PC-3 (cell line): ENCODE measurements at regions not wholly inside any gene's neighbourhood (a gene's known extent, or its start where the extent isn't known, plus 50 kb on each side); places are given as distances from the start of the nearest gene placed in this dataset.

Experiments used
- ATAC-seq: fragments of 200-7000 bp; cut with Tn5 transposase; 2 replicates; pipeline ENCODE4 v1.9.1; 2020; ENCODE audit warnings: mild to moderate bottlenecking, moderate library complexity
- BruUV-seq: library from RNA; stranded (reverse); fragments of 400-500 nt; replicated peaks from 2 replicates; lab custom pipeline; 2021; lab: Mats Ljungman, UMichigan
- CTCF ChIA-PET: fragments of 300-600 bp; sonication (Branson Sonifier 250); formaldehyde crosslinking; loops from one replicate; lab custom pipeline; 2022; ENCODE audit warnings: antibody characterized with exemption; lab: Charles Lee
- POLR2A ChIA-PET: fragments of 300-600 bp; sonication (Branson Sonifier 250); formaldehyde crosslinking; loops from one replicate; lab custom pipeline; 2022; ENCODE audit warnings: antibody characterized with exemption; ENCODE audit not compliant: unreplicated experiment; lab: Charles Lee
- DNase-seq: peaks from one replicate; pipeline ENCODE4 v3.0.0-alpha.2; 2015
- H2AFZ ChIP-seq: fragments of 300-600 bp; sonication (generic); 2 replicates; pipeline ENCODE4 v1.6.0; 2016; ENCODE audit warnings: antibody characterized with exemption, low read length
- H3F3A ChIP-seq: fragments of 300-600 bp; sonication (generic); one replicate; pipeline ENCODE4 v1.6.0; 2017; ENCODE audit warnings: antibody characterized with exemption, low read length, control low read depth, mild to moderate bottlenecking; ENCODE audit not compliant: unreplicated experiment
- H3K27ac ChIP-seq: fragments of 300-600 bp; sonication (generic); 2 replicates; pipeline ENCODE4 v1.5.1; 2016; ENCODE audit warnings: mild to moderate bottlenecking, low read length
- H3K27me3 ChIP-seq: fragments of 300-600 bp; sonication (generic); 2 replicates; pipeline ENCODE4 v1.6.1; 2016; ENCODE audit warnings: low read length, mixed read lengths
- H3K36me3 ChIP-seq: fragments of 300-600 bp; sonication (generic); 2 replicates; pipeline ENCODE4 v1.6.1; 2016; ENCODE audit warnings: low read depth, mixed run types, low read length, mixed read lengths
- H3K4me1 ChIP-seq: fragments of 300-600 bp; sonication (generic); 2 replicates; pipeline ENCODE4 v1.5.1; 2016; ENCODE audit warnings: low read length; ENCODE audit not compliant: insufficient read depth
- H3K4me2 ChIP-seq: fragments of 300-600 bp; sonication (generic); 2 replicates; pipeline ENCODE4 v1.6.0; 2016; ENCODE audit warnings: low read length
- H3K4me3 ChIP-seq: fragments of 300-600 bp; sonication (generic); 2 replicates; pipeline ENCODE4 v1.5.1; 2016; ENCODE audit warnings: mild to moderate bottlenecking, low read length, mixed read lengths
- H3K79me2 ChIP-seq: fragments of 300-600 bp; sonication (generic); 2 replicates; pipeline ENCODE4 v1.6.1; 2017; ENCODE audit warnings: low read length, mixed read lengths
- H3K9ac ChIP-seq: fragments of 300-600 bp; sonication (generic); 2 replicates; pipeline ENCODE4 v1.6.0; 2016; ENCODE audit warnings: mild to moderate bottlenecking, low read length
- H3K9me2 ChIP-seq: fragments of 300-600 bp; sonication (generic); replicated peaks from 2 replicates; pipeline ENCODE4 v1.6.1; 2016; ENCODE audit warnings: mixed run types, low read length, mixed read lengths
- H3K9me3 ChIP-seq: fragments of 300-600 bp; sonication (generic); 2 replicates; pipeline ENCODE4 v1.6.1; 2016; ENCODE audit warnings: low read length, mixed read lengths
- H4K20me1 ChIP-seq: fragments of 300-600 bp; sonication (generic); 2 replicates; pipeline ENCODE4 v1.6.1; 2016; ENCODE audit warnings: low read length, mixed read lengths
- EZH2 ChIP-seq: fragments of 300-600 bp; sonication (generic); IDR thresholded peaks from one replicate; pipeline ENCODE4 v1.6.1; 2017; ENCODE audit warnings: antibody characterized with exemption, mild to moderate bottlenecking, low read length; ENCODE audit not compliant: unreplicated experiment
- EZH2phosphoT487 ChIP-seq: fragments of 300-600 bp; sonication (generic); IDR thresholded peaks from 2 replicates; pipeline ENCODE4 v1.6.1; 2018; ENCODE audit warnings: mild to moderate bottlenecking, antibody characterized with exemption, low read length, borderline replicate concordance
- intact Hi-C: fragments of 100-400 bp; cut with micrococcal nuclease; formaldehyde crosslinking; loops from 2 replicates; pipeline ENCODE4 v1.9.0; 2023
- TF ChIP-seq, protein P1 (sequence below): fragments of 300-600 bp; sonication (generic); conservative IDR thresholded peaks from 2 replicates; pipeline ENCODE4 v1.5.1; 2017; ENCODE audit warnings: antibody characterized with exemption, low read depth, mild to moderate bottlenecking, low read length

DNA sequence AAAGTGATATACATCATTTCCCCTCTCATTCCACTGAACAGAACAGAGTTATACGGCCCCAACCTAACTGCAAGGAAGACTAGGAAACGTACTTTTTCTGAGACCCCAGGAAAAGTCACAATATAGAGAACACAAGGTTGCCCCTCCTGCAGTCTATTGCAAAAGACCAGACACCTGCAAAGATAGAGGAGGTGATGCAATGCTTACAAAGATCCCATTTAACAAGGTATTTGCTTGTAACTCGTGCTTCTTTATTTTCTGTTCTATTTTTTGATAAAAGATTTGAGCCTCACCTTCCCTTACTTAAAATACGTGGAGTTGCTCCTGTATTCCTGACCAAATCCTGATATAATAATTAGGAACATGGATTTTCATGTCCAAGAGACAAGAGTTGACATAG lies 793.0 kb upstream of the ID2 start:
- no TSS peak for BruUV-seq
- Histone ChIP-seq H3K27me3 (no peaks in the 10 kb centered on the region), H3K4me3 (no peak overlapping the region), H3K9me2 (no peaks in the 10 kb centered on the region), H3K79me2 (no peaks in the 10 kb centered on the region), H4K20me1 (no peaks in the 10 kb centered on the region), H3K36me3 (no peaks in the 10 kb centered on the region), H3F3A (no peaks in the 10 kb centered on the region), H3K9ac (no peak overlapping the region), H3K4me1 (peaks cover 14% of the 10 kb centered on the region), H3K9me3 (no peaks in the 10 kb centered on the region), H3K27ac (no peak overlapping the region), H2AFZ (no peak overlapping the region), H3K4me2 (no peak overlapping the region)
- TF ChIP-seq, protein P1, sequence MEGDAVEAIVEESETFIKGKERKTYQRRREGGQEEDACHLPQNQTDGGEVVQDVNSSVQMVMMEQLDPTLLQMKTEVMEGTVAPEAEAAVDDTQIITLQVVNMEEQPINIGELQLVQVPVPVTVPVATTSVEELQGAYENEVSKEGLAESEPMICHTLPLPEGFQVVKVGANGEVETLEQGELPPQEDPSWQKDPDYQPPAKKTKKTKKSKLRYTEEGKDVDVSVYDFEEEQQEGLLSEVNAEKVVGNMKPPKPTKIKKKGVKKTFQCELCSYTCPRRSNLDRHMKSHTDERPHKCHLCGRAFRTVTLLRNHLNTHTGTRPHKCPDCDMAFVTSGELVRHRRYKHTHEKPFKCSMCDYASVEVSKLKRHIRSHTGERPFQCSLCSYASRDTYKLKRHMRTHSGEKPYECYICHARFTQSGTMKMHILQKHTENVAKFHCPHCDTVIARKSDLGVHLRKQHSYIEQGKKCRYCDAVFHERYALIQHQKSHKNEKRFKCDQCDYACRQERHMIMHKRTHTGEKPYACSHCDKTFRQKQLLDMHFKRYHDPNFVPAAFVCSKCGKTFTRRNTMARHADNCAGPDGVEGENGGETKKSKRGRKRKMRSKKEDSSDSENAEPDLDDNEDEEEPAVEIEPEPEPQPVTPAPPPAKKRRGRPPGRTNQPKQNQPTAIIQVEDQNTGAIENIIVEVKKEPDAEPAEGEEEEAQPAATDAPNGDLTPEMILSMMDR: no peak
- TF ChIP-seq EZH2: no peak
- no peak for TF ChIP-seq EZH2phosphoT487
- no peak for ATAC-seq
- intact Hi-C loops: no loop called here
- no peak for DNase-seq
- ChIA-PET POLR2A (no interaction called here), CTCF (no interaction called here)

DNA sequence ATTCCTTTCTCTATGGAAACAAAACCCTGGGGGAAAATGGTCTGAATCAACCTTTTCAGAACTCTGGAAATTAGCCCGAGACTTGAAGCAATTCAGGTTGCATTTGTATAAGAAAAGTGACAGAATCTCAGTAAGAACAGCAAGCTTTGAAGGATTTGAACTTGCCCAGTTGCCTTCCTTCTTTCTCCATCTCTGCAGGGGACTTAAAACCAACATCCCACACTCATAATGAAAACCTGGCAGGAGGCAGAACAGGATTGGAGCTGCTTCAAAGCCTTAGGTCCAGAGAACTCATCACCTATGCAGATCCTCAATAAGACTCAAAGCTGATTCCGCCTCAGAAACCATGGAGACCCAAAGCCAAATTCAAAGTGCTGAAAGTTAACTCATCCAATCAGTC lies 790.5 kb upstream of the ID2 start:
- POLR2A ChIA-PET: no interaction called here
- Histone ChIP-seq H2AFZ (no peak overlapping the region), H3K27me3 (no peaks in the 10 kb centered on the region), H3K27ac (no peak overlapping the region), H3K4me1 (peaks cover 9% of the 10 kb centered on the region), H3F3A (no peaks in the 10 kb centered on the region), H3K36me3 (no peaks in the 10 kb centered on the region), H3K9ac (no peak overlapping the region), H4K20me1 (no peaks in the 10 kb centered on the region), H3K79me2 (no peaks in the 10 kb centered on the region), H3K9me3 (no peaks in the 10 kb centered on the region), H3K9me2 (no peaks in the 10 kb centered on the region), H3K4me3 (no peak overlapping the region), H3K4me2 (no peak overlapping the region)
- intact Hi-C loops: no loop called here
- no TSS peak for BruUV-seq
- CTCF ChIA-PET: no interaction called here
- DNase-seq: no peak
- no peak for ATAC-seq
- TF ChIP-seq, protein P1: no peak
- no peak for TF ChIP-seq EZH2
- no peak for TF ChIP-seq EZH2phosphoT487

DNA sequence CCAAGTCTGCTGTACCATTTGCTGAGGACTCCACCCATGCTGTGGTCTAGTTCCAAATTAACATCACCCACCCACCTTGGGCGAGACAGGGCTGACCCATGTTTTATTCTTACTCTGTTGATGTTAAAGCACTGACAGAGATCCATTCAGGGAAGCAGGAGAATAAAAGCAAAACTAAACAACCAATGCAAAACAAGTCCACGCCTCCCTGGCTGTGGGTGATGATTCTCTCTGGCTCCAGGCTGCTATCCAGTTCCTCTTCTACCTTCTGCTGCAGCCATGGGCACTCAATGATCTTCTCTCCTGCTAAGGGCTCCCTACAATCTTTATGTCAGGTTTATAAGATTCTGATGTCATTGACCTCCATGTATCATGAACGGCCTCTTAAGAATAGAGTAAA lies 786.6 kb upstream of the ID2 start:
- ChIA-PET CTCF (no interaction called here), POLR2A (no interaction called here)
- BruUV-seq: no TSS peak
- Histone ChIP-seq H3K79me2 (no peaks in the 10 kb centered on the region), H3K9ac (no peak overlapping the region), H3K4me2 (no peak overlapping the region), H3K9me3 (no peaks in the 10 kb centered on the region), H3K4me1 (no peaks in the 10 kb centered on the region), H3K27me3 (no peaks in the 10 kb centered on the region), H3K9me2 (no peaks in the 10 kb centered on the region), H2AFZ (no peak overlapping the region), H3K27ac (no peak overlapping the region), H3K36me3 (no peaks in the 10 kb centered on the region), H3K4me3 (no peak overlapping the region), H4K20me1 (no peaks in the 10 kb centered on the region), H3F3A (no peaks in the 10 kb centered on the region)
- TF ChIP-seq, protein P1: no peak
- TF ChIP-seq EZH2: no peak
- no peak for TF ChIP-seq EZH2phosphoT487
- ATAC-seq (no peak), DNase-seq (no peak)
- intact Hi-C loops: no loop called here
